Fibroblast of mammary gland (primary cell): ENCODE measurements at regions not wholly inside any gene's neighbourhood (a gene's known extent, or its start where the extent isn't known, plus 50 kb on each side); places are given as distances from the start of the nearest gene placed in this dataset.

ENCODE experiments used
- DNase-seq: peaks from one replicate; pipeline ENCODE4 v3.0.0-alpha.2; 2010; ENCODE audit warnings: low read depth
- H3K4me3 ChIP-seq: 2 replicates; pipeline ENCODE4 v1.5.1; 2011; ENCODE audit warnings: low read depth, mild to moderate bottlenecking, low read length, moderate library complexity; ENCODE audit not compliant: control insufficient read depth
- CTCF ChIP-seq: conservative IDR thresholded peaks from 2 replicates; pipeline ENCODE4 v1.5.1; 2011; ENCODE audit warnings: low read depth, low read length, inconsistent platforms; ENCODE audit not compliant: control insufficient read depth, insufficient read depth

- DNase-seq, result no peak
- no peak overlapping the region for H3K4me3 ChIP-seq
- TF ChIP-seq CTCF, result no peak
Measured at GRCh38 chr18:2431806-2432205, 139.5 kb downstream of the METTL4 start.

- no peak for TF ChIP-seq CTCF
- no peak for DNase-seq
- H3K4me3 ChIP-seq, result no peak overlapping the region
Measured at GRCh38 chr18:2433366-2433765, 137.9 kb downstream of the METTL4 start.

GRCh38 chr18:2441544-2441943 lies 129.8 kb downstream of the METTL4 start:
- H3K4me3 ChIP-seq, result no peak overlapping the region
- peak; percentile 13 for DNase-seq
- TF ChIP-seq CTCF, result no peak

- H3K4me3 ChIP-seq, result no peak overlapping the region
- TF ChIP-seq CTCF, result no peak
- no peak for DNase-seq
Measured at GRCh38 chr18:2442006-2442405, 129.3 kb downstream of the METTL4 start.

GRCh38 chr18:2442726-2443275 lies 128.5 kb downstream of the METTL4 start:
- no peak for DNase-seq
- TF ChIP-seq CTCF, result no peak
- H3K4me3 ChIP-seq, result no peak overlapping the region

GRCh38 chr18:2444201-2444875 lies 127.0 kb downstream of the METTL4 start:
- no peak for TF ChIP-seq CTCF
- DNase-seq, result no peak
- no peak overlapping the region for H3K4me3 ChIP-seq
